ENCODE measurements at regions not wholly inside any gene's neighbourhood (a gene's known extent, or its start where the extent isn't known, plus 50 kb on each side); places are given as distances from the start of the nearest gene placed in this dataset.

DNA sequence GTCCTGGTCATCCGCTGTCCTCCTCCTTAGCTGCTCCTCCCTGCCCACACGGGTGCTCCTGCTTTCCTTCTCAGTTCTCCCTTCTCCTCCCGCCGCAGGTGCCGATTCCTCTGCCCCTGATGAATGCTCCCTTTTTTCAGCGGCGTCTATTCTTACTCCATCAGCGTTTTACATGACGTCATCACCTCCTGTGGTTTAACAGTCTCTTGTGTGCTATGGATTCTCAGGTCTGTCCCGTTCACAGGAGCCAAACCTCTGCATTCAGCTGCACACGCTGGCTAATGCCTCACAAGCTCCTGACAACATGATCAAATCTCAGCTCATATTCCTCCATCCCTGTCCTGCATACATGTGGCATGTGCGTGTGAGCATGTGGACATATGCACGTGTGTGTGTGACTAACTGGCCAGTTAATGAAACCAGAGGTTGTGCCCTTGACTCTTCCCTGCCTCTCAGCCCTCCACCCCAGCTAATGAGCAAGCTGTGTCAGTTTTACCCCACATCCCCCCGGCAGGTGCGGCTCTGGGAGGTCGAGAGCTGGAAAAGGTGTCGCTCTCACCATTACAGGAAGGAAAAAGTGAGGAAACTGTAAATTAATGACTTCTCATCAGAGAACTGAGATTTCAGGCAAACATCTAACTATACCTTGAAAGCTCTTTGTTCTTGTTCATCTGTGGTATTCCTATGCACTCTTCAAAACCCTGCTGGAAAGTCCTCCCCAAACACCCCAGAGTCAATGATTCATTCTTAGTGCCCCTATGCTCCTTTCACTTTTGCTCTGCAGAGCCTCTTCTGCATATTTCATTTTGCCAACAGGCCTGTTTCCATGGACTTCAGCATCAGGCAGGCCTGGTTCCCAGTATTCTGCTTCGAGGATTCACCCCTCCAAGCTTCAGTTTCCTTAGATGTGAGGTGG is 163.1 kb downstream of the TTLL2 start:
- DNase-seq (ENCODE audit: low read depth in 4 of 4, low spot score in 3 of 4), result no peak

- DNase-seq (ENCODE audit: low read depth in 4 of 4, low spot score in 3 of 4), result no peak
Observed at GRCh38 chr6:167491438-167492099, 166.7 kb downstream of the TTLL2 start.

DNA sequence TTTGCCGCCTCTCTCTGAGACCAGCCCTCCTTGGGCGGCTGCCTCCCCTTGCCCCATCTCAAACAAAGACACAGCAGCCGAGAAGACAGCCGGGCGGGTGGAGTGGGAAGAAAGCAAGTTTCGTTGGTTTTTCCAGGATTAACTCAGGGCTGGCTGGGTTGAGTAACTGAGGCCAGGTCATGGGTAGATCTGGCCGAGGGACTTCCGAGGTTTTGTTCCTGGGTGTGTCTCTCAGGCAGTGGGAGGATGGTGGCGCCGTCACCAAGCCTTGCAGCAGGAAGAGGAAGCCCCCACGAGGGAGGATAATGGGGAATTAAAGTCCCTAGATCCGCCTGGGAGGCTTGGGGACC is 167.2 kb downstream of the TTLL2 start:
- no peak for DNase-seq (ENCODE audit: low read depth in 4 of 4, low spot score in 3 of 4)

DNA sequence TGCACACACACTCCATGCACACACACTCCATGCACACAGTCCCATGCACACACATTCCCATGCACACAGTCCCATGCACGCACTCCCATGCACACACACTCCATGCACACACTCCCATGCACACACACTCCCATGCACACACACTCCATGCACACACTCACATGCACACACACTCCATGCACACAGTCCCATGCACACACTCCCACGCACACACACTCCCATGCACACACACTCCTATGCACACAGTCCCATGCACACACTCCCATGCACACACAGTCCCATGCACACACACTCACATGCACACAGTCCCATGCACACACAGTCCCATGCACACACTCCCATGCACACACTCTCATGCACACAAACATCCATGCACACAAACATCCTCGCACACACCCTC is 168.4 kb downstream of the TTLL2 start:
- no peak for DNase-seq (ENCODE audit: low read depth in 4 of 4, low spot score in 3 of 4)

DNA sequence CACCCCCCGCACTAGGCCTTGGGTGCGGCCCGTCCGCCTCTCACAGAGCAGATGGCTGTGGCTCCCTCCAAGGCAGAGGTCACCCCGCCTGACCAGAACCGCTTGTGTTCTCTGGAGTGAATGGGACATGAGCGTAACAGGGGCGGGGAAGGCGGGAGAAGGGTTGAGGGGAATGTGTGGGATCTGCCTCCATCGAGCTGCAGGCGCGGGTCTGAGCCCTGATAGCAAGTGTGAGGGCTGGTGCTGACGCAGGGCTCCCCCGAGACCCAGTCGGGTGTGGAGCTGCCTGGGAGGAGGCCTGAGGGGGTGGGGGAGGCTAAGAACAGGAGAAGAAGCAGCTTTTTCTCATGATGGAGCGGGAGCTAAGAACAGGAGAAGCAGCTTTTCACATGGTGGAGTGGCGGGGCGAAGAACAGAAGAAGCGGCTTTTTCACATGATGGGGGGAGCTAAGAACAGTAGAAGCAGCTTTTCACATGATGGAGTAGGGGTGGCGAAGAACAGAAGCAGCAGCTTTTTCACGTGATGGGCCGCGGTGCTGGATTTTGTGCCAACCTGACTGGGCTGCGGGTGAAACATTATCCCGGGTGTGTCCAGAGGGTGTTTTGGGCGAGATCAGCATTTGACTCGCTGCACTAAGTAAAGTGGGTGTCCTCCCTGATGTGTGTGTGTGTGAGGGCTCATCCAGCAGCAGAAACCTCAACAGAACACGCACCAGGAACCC is 169.3 kb downstream of the TTLL2 start:
- no peak for DNase-seq (ENCODE audit: low read depth in 4 of 4, low spot score in 3 of 4)

DNA sequence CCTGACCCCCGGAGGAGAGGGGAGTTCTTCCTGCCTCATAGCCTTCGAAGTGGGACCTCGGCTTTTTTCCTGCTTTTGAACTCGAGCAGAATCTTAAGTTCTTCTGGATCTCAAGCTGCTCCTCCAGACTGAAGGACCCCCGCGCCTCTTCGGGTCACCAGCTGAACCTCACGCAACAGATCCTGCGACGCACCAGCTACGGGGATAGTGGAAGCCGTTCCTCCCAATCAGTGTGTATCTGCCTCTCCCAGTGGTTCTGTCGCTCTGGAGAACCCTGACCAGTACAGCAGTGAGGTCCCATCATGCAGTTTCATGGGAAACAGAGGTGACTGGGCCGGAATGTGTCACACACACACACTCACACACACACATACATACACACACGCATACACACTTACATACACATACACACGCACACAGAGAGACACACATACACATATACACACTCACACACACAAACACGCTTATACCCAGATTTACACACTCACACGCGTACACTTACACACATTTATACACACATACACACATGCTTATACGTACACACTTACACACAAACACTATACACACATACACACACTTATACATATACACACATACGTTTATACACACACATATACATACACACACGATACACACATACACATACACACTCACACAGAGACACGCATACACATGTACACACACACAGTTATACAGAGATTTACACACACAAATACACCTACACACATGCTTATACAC is 170.0 kb downstream of the TTLL2 start:
- DNase-seq (ENCODE audit: low read depth in 4 of 4, low spot score in 3 of 4), result no peak

- DNase-seq (ENCODE audit: low read depth in 4 of 4, low spot score in 3 of 4), result no peak
Observed at GRCh38 chr6:167495506-167496401, 170.9 kb downstream of the TTLL2 start.

DNA sequence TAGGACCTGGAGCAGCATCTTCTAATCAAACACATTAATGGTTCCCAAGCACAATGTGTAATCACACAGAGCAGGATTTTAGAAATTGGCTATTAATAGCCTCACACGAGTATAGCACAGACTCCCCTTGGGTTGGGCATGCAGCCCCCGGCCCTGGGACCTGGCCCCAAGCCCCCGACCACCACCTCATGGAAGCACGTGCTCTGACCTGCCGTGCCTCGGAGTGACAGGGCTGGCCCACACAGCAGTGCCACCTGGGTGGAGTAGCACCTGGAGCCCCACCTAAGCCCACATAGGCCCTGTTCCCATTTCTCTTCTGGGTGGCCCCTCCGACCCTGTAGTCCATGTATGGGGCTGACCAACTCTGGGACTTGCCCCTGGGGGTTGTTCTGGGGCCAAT is 171.8 kb downstream of the TTLL2 start:
- DNase-seq (ENCODE audit: low read depth in 4 of 4, low spot score in 3 of 4), result no peak

- DNase-seq (ENCODE audit: low read depth in 4 of 4, low spot score in 3 of 4), result no peak
Observed at GRCh38 chr6:167497428-167498056, 172.7 kb downstream of the TTLL2 start.

DNA sequence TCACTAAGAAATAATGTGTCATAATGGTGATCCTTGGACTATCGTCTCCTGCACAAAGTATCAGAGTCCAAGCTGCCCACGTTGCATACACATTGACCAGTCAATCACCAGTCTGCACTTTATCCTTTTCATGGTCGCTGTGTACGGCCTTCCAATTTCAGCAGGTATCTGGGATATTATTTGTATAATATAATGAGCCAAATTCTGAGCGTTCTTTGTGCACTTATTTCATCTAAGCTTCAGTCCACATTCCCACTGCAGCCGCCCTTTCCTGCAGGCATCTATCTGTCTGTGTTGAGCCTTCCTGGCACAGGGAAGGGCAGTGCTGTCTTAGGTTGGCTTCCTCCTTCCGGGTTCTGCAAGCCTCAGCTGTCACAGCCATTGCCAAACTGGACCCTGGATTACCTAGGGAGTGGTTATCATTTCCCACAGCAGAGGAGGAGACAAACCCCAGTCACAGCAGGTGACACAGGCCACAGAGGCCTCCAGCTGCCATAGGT is 174.3 kb downstream of the TTLL2 start:
- no peak for DNase-seq (ENCODE audit: low read depth in 4 of 4, low spot score in 3 of 4)

DNA sequence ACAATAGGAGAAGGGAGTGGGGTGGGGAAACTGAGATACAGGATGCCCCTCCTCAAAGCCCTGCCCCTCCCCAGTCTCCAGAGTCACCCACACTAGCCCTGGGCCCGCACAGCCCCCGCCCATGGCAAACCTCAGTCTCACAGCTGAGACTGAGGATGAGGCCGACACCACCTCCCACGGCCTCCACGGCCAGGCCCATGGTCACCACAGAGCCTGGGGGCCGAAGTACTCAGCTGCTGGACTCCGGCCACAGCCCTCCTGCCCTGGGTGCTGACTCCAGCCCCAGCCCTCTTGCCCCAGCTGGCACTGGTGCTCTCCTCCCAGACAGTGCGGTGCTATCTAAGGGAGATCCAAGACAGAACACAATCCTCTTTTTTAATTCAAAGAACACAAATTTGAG is 176.1 kb downstream of the TTLL2 start:
- DNase-seq (ENCODE audit: low read depth in 4 of 4, low spot score in 3 of 4), result no peak

GRCh38 chr6:167501831-167502385 is 177.0 kb downstream of the TTLL2 start:
- no peak for DNase-seq (ENCODE audit: low read depth in 4 of 4, low spot score in 3 of 4)

- no peak for DNase-seq (ENCODE audit: low read depth in 4 of 4, low spot score in 3 of 4)
Observed at GRCh38 chr6:167502471-167502870, 177.6 kb downstream of the TTLL2 start.

- no peak for DNase-seq (ENCODE audit: low read depth in 4 of 4, low spot score in 3 of 4)
Observed at GRCh38 chr6:167504385-167504961, 179.6 kb downstream of the TTLL2 start.

- DNase-seq (ENCODE audit: low read depth in 4 of 4, low spot score in 3 of 4), result no peak
Observed at GRCh38 chr6:167505199-167505598, 180.3 kb downstream of the TTLL2 start.

DNA sequence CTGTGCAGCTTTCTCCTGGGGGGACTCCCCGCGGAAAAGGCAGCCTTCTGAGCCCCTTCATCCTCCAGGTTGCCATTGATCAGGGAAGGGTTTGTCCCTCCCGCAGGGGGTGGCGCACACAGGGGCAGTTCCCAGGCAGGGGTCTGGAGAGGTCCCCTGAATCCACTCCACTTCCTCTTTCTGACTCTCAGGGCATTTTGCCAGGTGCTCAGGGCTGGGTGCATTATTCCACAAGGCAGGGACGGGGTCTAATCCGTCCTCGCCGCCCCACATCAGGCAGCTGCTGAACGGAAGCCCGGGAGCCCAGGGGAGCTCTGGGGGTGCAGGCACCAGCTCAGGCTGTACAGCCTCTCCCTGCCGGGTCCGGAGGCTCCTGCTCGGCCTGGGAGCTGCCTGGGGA is 180.9 kb downstream of the TTLL2 start:
- DNase-seq (ENCODE audit: low read depth in 4 of 4, low spot score in 3 of 4), result no peak

DNA sequence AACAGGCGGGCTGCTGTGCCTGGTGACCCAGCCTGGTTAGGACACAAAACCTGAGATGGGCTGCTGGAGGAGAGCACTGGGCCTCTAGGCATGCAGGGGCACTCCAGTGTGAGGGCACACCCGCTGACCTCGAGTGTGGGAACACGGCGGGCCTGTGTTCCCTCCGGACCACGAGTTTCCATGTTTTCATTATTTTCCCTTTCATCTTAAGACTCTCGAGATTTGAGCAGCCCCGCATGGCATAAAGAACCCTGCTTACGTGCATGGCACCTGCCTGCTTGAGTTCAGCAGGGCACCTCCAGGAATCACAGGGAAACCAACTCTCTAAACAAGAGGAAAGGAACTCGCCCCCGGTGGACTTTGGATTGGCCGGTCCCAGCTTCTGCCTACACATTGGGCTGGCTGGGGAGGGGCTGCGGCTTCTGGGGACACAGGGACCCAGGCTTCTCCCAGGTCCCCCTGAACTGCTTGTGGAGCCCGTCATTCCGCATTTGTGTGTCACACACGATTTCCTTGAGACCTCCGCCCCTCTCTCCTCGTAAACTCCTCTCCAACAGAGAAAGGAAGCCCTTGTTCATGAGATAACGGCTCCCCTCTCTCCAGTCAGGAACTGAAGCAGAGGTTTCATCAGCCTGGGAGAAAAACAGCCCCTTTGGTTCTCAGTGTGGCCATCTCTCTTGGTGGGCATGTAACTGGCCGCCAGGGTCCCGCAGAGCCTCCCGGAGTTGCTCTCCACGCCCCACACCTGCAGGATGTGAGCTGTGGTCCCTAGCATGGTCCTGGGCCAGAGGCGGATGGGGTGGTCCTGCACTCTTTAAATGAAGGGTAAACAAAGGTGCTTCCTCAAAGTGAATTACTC is 181.8 kb downstream of the TTLL2 start:
- DNase-seq (ENCODE audit: low read depth in 4 of 4, low spot score in 3 of 4), result no peak

All from left renal pelvis (tissue), 4 donors.